ENCODE measurements at regions not wholly inside any gene's neighbourhood (a gene's known extent, or its start where the extent isn't known, plus 50 kb on each side); places are given as distances from the start of the nearest gene placed in this dataset.

DNA sequence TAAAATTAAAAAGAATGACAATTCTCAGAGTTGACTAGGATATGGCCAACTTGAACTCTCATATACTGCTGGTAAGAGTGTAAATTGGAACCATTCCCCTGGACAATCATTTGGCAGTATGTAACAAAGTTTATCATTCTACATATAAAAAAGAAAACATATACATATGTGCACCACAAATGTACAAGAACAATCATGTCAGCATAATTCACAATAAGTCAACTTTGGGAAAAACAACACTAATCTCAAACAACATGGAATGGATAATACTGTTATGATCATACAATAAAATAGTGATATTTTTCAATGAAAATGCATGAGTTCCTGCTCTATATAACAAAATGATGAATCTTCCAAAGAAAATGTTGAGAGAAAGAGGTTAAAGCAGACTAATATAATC, 1078.7 kb upstream of the EPHA7 start:
- H3K79me2 ChIP-seq, result no peaks in the 10 kb centered on the region
- no peak overlapping the region for H3K27ac ChIP-seq
- H3K4me1 ChIP-seq (ENCODE audit: insufficient read depth), result peaks cover 8% of the 10 kb centered on the region
- no peaks in the 10 kb centered on the region for H3K27me3 ChIP-seq
- no peak for DNase-seq (ENCODE audit: low spot score)
- H3K4me3 ChIP-seq, result no peak overlapping the region
- no peaks in the 10 kb centered on the region for H4K20me1 ChIP-seq (ENCODE audit: insufficient read depth, poor library complexity, severe bottlenecking)
- H2AFZ ChIP-seq, result no peak overlapping the region
- TF ChIP-seq, protein P1, sequence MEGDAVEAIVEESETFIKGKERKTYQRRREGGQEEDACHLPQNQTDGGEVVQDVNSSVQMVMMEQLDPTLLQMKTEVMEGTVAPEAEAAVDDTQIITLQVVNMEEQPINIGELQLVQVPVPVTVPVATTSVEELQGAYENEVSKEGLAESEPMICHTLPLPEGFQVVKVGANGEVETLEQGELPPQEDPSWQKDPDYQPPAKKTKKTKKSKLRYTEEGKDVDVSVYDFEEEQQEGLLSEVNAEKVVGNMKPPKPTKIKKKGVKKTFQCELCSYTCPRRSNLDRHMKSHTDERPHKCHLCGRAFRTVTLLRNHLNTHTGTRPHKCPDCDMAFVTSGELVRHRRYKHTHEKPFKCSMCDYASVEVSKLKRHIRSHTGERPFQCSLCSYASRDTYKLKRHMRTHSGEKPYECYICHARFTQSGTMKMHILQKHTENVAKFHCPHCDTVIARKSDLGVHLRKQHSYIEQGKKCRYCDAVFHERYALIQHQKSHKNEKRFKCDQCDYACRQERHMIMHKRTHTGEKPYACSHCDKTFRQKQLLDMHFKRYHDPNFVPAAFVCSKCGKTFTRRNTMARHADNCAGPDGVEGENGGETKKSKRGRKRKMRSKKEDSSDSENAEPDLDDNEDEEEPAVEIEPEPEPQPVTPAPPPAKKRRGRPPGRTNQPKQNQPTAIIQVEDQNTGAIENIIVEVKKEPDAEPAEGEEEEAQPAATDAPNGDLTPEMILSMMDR (IDR thresholded peaks at IDR 0.05; ENCODE audit: poor library complexity), result no peak
- TF ChIP-seq EZH2phosphoT487 (IDR thresholded peaks at IDR 0.05; ENCODE audit: low read depth, severe bottlenecking, unreplicated experiment), result no peak
- H3K9me3 ChIP-seq (ENCODE audit: low read depth), result no peaks in the 10 kb centered on the region
- no peaks in the 10 kb centered on the region for H3K9me2 ChIP-seq (replicated peaks; ENCODE audit: insufficient read depth)
- H3K4me2 ChIP-seq, result no peak overlapping the region
- H3K36me3 ChIP-seq (replicated peaks; ENCODE audit: insufficient read depth, low read depth), result no peaks in the 10 kb centered on the region

DNA sequence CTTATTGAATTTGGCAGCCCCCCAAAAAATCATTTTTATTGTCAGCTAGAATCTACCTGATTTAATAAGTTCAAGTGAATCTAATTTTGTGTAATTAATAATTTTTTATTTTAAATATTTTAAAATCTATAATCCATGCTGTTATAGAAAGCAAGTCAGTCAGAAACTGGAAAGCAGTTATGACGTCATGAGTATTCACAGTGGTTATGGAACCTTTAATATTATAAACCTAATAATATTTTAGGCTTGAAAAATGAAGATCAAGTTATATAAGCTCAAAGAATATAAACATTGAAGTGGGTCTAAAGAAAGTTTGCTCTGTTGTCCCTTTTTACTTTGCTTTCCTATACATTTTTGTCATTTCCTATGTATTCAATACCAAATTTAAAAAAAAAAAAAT, 1075.1 kb upstream of the EPHA7 start:
- no peak for DNase-seq (ENCODE audit: low spot score)
- Histone ChIP-seq H3K4me3 (no peak overlapping the region), H3K9me2 (replicated peaks; ENCODE audit: insufficient read depth) (no peaks in the 10 kb centered on the region), H3K9me3 (ENCODE audit: low read depth) (no peaks in the 10 kb centered on the region), H3K27ac (no peak overlapping the region), H3K36me3 (replicated peaks; ENCODE audit: insufficient read depth, low read depth) (no peaks in the 10 kb centered on the region), H3K27me3 (no peaks in the 10 kb centered on the region), H4K20me1 (ENCODE audit: insufficient read depth, poor library complexity, severe bottlenecking) (no peaks in the 10 kb centered on the region), H2AFZ (no peak overlapping the region), H3K79me2 (no peaks in the 10 kb centered on the region), H3K4me2 (no peak overlapping the region), H3K4me1 (ENCODE audit: insufficient read depth) (no peaks in the 10 kb centered on the region)
- TF ChIP-seq EZH2phosphoT487 (IDR thresholded peaks at IDR 0.05; ENCODE audit: low read depth, severe bottlenecking, unreplicated experiment) (no peak), EZH2 (IDR thresholded peaks at IDR 0.05; ENCODE audit: borderline replicate concordance) (no peak)
- TF ChIP-seq, protein P1 (IDR thresholded peaks at IDR 0.05; ENCODE audit: poor library complexity), result no peak
- 87% methylated on average over 1 of the region's 1 CpG for WGBS (ENCODE audit: low lambda C conversion rate, missing lambda C conversion rate)

DNA sequence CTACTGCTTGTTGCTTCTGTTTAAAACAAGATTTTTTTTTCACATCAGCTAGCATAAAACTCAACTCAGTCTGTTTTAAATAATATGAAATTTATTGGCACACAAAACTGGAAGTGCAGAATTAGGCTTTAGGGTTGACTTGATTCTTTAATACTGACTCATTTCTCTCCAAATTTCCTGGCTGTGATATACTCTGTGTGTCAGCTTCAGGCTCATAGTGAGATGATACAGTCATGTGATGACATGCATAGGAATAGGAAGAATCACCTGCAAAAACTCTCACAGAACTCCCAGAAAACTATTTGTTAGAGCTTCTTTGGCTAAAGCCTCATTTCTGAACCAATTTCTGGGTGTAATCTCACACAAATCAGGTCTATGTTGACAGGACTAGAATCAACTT, 1068.0 kb upstream of the EPHA7 start:
- Histone ChIP-seq H3K4me3 (no peak overlapping the region), H3K79me2 (no peaks in the 10 kb centered on the region), H3K4me1 (ENCODE audit: insufficient read depth) (no peaks in the 10 kb centered on the region), H3K36me3 (replicated peaks; ENCODE audit: insufficient read depth, low read depth) (no peaks in the 10 kb centered on the region), H3K9me3 (ENCODE audit: low read depth) (no peaks in the 10 kb centered on the region), H3K27me3 (no peaks in the 10 kb centered on the region), H2AFZ (no peak overlapping the region), H3K9me2 (replicated peaks; ENCODE audit: insufficient read depth) (no peaks in the 10 kb centered on the region), H3K27ac (no peak overlapping the region), H3K4me2 (no peak overlapping the region), H4K20me1 (ENCODE audit: insufficient read depth, poor library complexity, severe bottlenecking) (no peaks in the 10 kb centered on the region)
- TF ChIP-seq EZH2 (IDR thresholded peaks at IDR 0.05; ENCODE audit: borderline replicate concordance) (no peak), EZH2phosphoT487 (IDR thresholded peaks at IDR 0.05; ENCODE audit: low read depth, severe bottlenecking, unreplicated experiment) (no peak)
- TF ChIP-seq, protein P1 (IDR thresholded peaks at IDR 0.05; ENCODE audit: poor library complexity), result no peak
- DNase-seq (ENCODE audit: low spot score), result no peak
